ENCODE measurements at regions not wholly inside any gene's neighbourhood (a gene's known extent, or its start where the extent isn't known, plus 50 kb on each side); places are given as distances from the start of the nearest gene placed in this dataset.

GRCh38 chr13:59340151-59340550, 823.6 kb downstream of the DIAPH3 start:
- POLR2A ChIA-PET, result no interaction called here
- intact Hi-C loops (cut with micrococcal nuclease; ENCODE audit: unreplicated experiment), result no loop called here

GRCh38 chr13:59340581-59340980, 823.1 kb downstream of the DIAPH3 start:
- in situ Hi-C loops (cut with HindIII; ENCODE audit: extremely low pct_ligation_motif_present, low pct_unique_long_range_greater_than_20kb), result no loop called here

More at GRCh38 chr13:59340151-59340550, 823.6 kb downstream of the DIAPH3 start:
- BruUV-seq (replicated peaks), result no TSS peak
- Histone ChIP-seq H3K27ac (ENCODE audit: extremely low read length, insufficient read depth, low read length) (no peak overlapping the region), H3K4me3 (replicated peaks in 1 of 3; ENCODE audit: insufficient read depth in 1 of 3, low read depth in 2 of 3, low read length in 3 of 3) (no peak overlapping the region), H3K79me2 (ENCODE audit: insufficient read depth, low read length) (no peaks in the 10 kb centered on the region), H2AFZ (ENCODE audit: low read length) (no peak overlapping the region), H3K27me3 (ENCODE audit: control insufficient read depth in 1 of 2, insufficient read depth in 2 of 2, low read length in 2 of 2) (no peaks in the 10 kb centered on the region), H3K9me3 (ENCODE audit: low read length) (no peaks in the 10 kb centered on the region), H3K4me1 (ENCODE audit: insufficient read depth, low read length) (no peaks in the 10 kb centered on the region), H3K4me2 (ENCODE audit: low read depth, low read length) (no peak overlapping the region), H3K36me3 (replicated peaks in 1 of 2; ENCODE audit: control insufficient read depth in 1 of 2, insufficient read depth in 2 of 2, low read length in 2 of 2) (no peaks in the 10 kb centered on the region), H3K9ac (ENCODE audit: insufficient read depth, low read depth, low read length) (no peak overlapping the region), H4K20me1 (ENCODE audit: insufficient read depth, low read length) (no peaks in the 10 kb centered on the region)
- 35% methylated on average over 5 of the region's 5 CpGs for WGBS (ENCODE audit: low lambda C conversion rate)
- in situ Hi-C loops (cut with HindIII; ENCODE audit: extremely low pct_ligation_motif_present, low pct_unique_long_range_greater_than_20kb), result no loop called here
- no peak for FAIRE-seq
- peak; percentile 52; the same call in 1 of the 2 replicates for TF ChIP-seq CEBPB (IDR thresholded peaks at IDR 0.05; ENCODE audit: borderline replicate concordance, low read depth, low read length)
- peak; percentile 45 for TF ChIP-seq ATF7 (IDR thresholded peaks at IDR 0.05)
- no peak for TF ChIP-seq ATF7 (CRISPR knock-in tag; IDR thresholded peaks at IDR 0.05)
- TF ChIP-seq CCAR2 (optimal IDR thresholded peaks at IDR 0.05; ENCODE audit: low read depth, low read length), result no peak
- CTCF ChIA-PET (ENCODE audit: low intra/inter-chr PET ratio, low total read pairs), result no interaction called here
- ATAC-seq, result no peak
- DNase-seq (ENCODE audit: low spot score), result no peak

More at GRCh38 chr13:59340581-59340980, 823.1 kb downstream of the DIAPH3 start:
- Histone ChIP-seq H4K20me1 (ENCODE audit: insufficient read depth, low read length) (no peaks in the 10 kb centered on the region), H3K27ac (ENCODE audit: extremely low read length, insufficient read depth, low read length) (no peak overlapping the region), H3K36me3 (replicated peaks in 1 of 2; ENCODE audit: control insufficient read depth in 1 of 2, insufficient read depth in 2 of 2, low read length in 2 of 2) (no peaks in the 10 kb centered on the region), H3K9ac (ENCODE audit: insufficient read depth, low read depth, low read length) (no peak overlapping the region), H3K4me2 (ENCODE audit: low read depth, low read length) (no peak overlapping the region), H2AFZ (ENCODE audit: low read length) (no peak overlapping the region), H3K4me1 (ENCODE audit: insufficient read depth, low read length) (no peaks in the 10 kb centered on the region), H3K79me2 (ENCODE audit: insufficient read depth, low read length) (no peaks in the 10 kb centered on the region), H3K4me3 (replicated peaks in 1 of 3; ENCODE audit: insufficient read depth in 1 of 3, low read depth in 2 of 3, low read length in 3 of 3) (no peak overlapping the region), H3K27me3 (ENCODE audit: control insufficient read depth in 1 of 2, insufficient read depth in 2 of 2, low read length in 2 of 2) (no peaks in the 10 kb centered on the region), H3K9me3 (ENCODE audit: low read length) (no peaks in the 10 kb centered on the region)
- ATAC-seq (no peak), FAIRE-seq (no peak), DNase-seq (ENCODE audit: low spot score) (no peak)
- intact Hi-C loops (cut with micrococcal nuclease; ENCODE audit: unreplicated experiment), result no loop called here
- TF ChIP-seq ZNF737 (CRISPR knock-in tag; IDR thresholded peaks at IDR 0.05; ENCODE audit: borderline replicate concordance) (no peak), ESRRA (CRISPR knock-in tag; IDR thresholded peaks at IDR 0.05; ENCODE audit: low read depth) (no peak), NFIB (CRISPR knock-in tag; IDR thresholded peaks at IDR 0.05; ENCODE audit: borderline replicate concordance) (no peak), ZNF775 (CRISPR knock-in tag; IDR thresholded peaks at IDR 0.05; ENCODE audit: borderline replicate concordance) (no peak)
- POLR2A ChIA-PET, result no interaction called here
- CTCF ChIA-PET (ENCODE audit: low intra/inter-chr PET ratio, low total read pairs), result no interaction called here
- 4% methylated on average over 3 of the region's 3 CpGs for WGBS (ENCODE audit: low lambda C conversion rate)
- BruUV-seq (replicated peaks), result no TSS peak

Measured in HepG2 (cell line).